ENCODE measurements at regions not wholly inside any gene's neighbourhood (a gene's known extent, or its start where the extent isn't known, plus 50 kb on each side); places are given as distances from the start of the nearest gene placed in this dataset.

DNA sequence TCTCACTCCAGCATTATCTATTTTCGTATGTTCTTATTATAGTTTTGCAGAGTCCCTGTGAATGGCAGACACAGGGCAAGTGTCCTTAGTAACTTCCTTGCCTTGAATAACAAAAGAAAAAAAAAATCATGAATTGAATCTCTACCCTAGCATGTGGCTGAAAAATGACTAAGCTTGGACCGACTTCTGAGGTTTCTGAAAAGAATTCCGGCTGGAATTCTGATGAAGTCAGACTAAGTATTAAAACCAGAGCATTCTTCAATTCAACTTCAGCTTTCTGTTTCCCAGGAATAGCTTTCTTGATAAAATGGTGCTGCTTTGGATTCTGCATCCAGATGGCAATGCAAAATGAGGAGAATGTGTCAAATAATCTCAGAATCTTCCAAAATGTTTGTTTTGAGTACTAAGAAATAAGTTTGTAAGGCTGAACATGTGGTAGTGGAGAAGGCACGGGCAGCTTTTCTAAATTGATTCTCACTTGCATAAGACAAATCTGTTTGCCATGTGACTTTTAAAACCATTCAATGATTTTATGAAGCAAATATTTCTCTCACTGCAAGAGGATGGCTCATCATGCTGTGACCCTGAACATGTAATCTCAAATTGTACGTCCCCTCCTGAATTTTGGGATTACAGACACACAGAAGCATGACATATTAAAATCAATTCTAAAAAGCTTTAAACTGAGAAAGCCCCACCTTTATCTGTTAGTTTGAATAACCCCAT is 1462.8 kb upstream of the LRRTM1 start:
- TF ChIP-seq, protein P1, sequence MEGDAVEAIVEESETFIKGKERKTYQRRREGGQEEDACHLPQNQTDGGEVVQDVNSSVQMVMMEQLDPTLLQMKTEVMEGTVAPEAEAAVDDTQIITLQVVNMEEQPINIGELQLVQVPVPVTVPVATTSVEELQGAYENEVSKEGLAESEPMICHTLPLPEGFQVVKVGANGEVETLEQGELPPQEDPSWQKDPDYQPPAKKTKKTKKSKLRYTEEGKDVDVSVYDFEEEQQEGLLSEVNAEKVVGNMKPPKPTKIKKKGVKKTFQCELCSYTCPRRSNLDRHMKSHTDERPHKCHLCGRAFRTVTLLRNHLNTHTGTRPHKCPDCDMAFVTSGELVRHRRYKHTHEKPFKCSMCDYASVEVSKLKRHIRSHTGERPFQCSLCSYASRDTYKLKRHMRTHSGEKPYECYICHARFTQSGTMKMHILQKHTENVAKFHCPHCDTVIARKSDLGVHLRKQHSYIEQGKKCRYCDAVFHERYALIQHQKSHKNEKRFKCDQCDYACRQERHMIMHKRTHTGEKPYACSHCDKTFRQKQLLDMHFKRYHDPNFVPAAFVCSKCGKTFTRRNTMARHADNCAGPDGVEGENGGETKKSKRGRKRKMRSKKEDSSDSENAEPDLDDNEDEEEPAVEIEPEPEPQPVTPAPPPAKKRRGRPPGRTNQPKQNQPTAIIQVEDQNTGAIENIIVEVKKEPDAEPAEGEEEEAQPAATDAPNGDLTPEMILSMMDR (IDR thresholded peaks at IDR 0.05): no peak

DNA sequence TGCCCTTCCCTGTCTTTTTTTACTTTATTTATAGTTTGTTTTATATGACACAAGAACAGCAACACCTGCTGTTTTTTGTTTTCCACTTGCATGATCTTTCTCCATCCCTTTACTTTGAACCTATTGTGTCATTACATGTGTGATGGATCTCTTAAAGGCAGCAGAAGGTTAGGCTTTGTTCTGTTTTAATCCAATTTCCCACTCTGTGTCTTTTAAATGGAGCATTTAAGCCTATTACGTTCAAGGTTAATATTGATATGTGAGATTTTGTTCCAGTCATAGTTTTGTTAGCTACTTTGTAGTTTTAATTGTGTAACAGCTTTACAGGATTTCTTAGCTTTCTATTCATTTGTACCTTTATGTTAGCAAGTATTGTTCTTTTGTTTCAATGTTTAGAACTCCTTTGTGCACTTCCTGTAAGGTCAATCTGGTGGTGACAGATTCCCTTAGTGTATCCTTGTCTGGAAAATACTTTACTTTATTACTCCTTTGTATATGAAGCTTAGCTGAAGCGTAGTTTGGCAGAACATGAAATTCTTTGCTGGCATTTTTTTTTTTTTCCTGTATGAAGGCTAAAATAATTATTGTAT is 1443.0 kb upstream of the LRRTM1 start:
- TF ChIP-seq, protein P1 (IDR thresholded peaks at IDR 0.05): no peak

DNA sequence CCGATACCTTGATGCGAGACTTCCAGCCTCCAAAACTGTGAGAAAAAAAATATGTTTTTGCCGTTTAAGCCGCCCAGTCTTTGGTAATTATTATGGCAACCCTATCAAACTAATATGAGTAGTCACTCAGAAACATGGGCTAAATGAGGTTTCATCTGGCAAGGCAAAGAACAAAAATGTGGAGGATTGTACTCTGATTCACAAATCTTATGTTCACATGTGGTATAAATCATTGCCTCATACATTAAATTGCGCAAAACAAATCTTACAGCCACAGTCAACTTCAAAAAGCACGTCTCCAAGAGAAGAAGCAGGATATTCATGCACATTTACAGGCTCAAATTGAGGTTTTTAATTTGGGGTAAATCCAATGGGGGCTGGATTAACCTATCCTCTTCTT is 1435.4 kb upstream of the LRRTM1 start:
- TF ChIP-seq, protein P1 (IDR thresholded peaks at IDR 0.05): no peak

DNA sequence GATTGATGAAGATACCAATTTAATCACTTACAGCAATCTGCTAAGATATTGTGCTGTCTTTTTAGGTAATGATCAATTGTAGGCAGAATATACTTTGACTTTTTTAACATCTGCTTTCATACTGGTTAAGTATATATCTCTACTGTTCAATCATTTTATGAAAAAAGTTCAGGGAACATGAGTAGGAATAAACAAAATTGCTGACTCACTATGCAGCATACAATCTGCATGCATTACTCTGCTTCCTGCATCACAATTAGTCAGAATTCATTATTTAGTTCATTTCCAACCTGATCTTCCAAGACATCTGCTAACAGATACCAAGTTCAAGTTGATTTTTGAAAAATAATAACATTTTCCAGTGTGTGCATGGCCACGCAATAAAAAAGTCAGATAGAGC is 1430.4 kb upstream of the LRRTM1 start:
- TF ChIP-seq, protein P1 (IDR thresholded peaks at IDR 0.05): no peak

DNA sequence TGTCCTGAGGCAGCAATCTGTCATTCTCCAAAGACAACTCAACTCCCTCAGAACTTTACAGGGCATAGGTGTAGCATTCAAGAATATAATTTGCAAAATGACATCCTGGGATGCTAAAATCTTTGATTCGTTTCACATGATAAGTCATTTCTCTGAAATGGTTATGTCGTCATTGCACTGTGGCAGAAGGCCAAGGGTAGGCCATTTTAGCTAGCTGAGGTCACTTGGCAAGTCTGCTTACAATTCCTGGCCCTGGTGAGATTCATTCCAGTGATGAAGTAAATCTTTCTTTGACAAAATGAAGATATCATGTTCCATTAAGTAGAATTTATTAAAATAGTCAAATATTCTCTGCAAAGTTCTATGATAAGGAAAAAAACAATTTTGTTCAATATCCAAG is 1410.3 kb upstream of the LRRTM1 start:
- TF ChIP-seq, protein P1 (IDR thresholded peaks at IDR 0.05): no peak

DNA sequence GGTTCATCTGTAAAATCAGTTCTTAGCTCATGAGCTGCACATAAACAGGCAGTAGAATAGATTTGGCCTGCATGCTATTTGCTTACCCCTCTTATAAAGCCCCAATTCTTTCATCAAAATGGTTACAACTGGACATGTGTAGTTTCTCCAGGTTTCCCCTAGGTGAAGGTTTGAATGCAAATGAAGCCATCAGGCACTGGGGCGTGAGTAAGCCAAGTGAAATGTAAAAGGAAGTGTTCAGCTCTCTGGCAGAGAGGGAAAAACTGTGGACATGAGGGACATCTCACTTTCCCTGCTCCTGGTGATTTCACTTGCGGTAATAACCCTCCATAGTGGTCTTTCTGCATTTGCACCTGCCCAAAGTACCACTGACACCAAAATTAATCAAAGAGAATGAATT is 1402.3 kb upstream of the LRRTM1 start:
- TF ChIP-seq, protein P1 (IDR thresholded peaks at IDR 0.05): no peak

DNA sequence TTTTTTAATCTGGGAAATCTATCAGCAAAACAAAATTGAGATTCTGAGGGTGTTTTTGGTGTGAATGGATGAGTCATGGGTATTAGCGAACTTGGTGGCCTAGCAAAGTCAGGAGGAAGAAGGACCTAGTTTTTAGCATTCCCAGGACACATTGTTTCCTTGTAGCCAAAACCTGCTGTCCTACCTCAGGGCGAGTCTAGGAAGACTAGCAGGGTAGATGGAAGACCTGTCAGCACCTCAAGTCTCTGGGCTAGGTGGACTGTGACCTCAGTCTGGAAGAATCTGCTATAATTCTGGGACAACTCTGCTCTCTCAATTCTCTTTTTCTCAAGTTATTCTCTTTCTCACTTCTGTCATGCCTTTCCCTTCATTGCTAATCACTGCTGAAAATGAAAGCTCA is 1399.3 kb upstream of the LRRTM1 start:
- TF ChIP-seq, protein P1 (IDR thresholded peaks at IDR 0.05): no peak
